ENCODE measurements at regions not wholly inside any gene's neighbourhood (a gene's known extent, or its start where the extent isn't known, plus 50 kb on each side); places are given as distances from the start of the nearest gene placed in this dataset.
"Not testable (repeated sequence)": the region's sequence is repeated elsewhere in the genome, so short reads cannot be mapped to it uniquely, and the experiment has no call there.

GRCh38 chr14:97065305-97066067 lies 268.3 kb downstream of the VRK1 start:
- Histone ChIP-seq H3K4me2 (no peak overlapping the region), H3K27me3 (no peaks in the 10 kb centered on the region), H3K9me3 (no peaks in the 10 kb centered on the region), H3K4me3 (no peak overlapping the region), H3K4me1 (peaks cover 9% of the 10 kb centered on the region; the same call in 1 of the 2 replicates), H3K9ac (no peak overlapping the region), H3K27ac (no peak overlapping the region), H3K36me3 (no peaks in the 10 kb centered on the region), H4K20me1 (no peaks in the 10 kb centered on the region)
- no peak for TF ChIP-seq Cebpa-rat (IDR thresholded peaks at IDR 0.05)

GRCh38 chr14:97066068-97066899 lies 269.1 kb downstream of the VRK1 start:
- no peaks in the 10 kb centered on the region for H3K9me3 ChIP-seq
- H3K4me2 ChIP-seq: no peak overlapping the region
- H3K27ac ChIP-seq: no peak overlapping the region
- no peaks in the 10 kb centered on the region for H3K36me3 ChIP-seq
- H3K27me3 ChIP-seq: no peaks in the 10 kb centered on the region
- no peaks in the 10 kb centered on the region for H4K20me1 ChIP-seq
- no peak for TF ChIP-seq Cebpa-rat (IDR thresholded peaks at IDR 0.05)
- H3K9ac ChIP-seq: no peak overlapping the region
- H3K4me1 ChIP-seq: peaks cover 9% of the 10 kb centered on the region; the same call in 1 of the 2 replicates
- H3K4me3 ChIP-seq: no peak overlapping the region

GRCh38 chr14:97068293-97068692 lies 271.1 kb downstream of the VRK1 start:
- not testable (repeated sequence) for H3K9me3 ChIP-seq, H3K27ac ChIP-seq, H3K36me3 ChIP-seq, H3K4me2 ChIP-seq, H4K20me1 ChIP-seq, H3K4me3 ChIP-seq, H3K27me3 ChIP-seq, H3K9ac ChIP-seq
- H3K4me1 ChIP-seq: peaks cover 17% of the 10 kb centered on the region

GRCh38 chr14:97070259-97070658 lies 273.1 kb downstream of the VRK1 start:
- no peaks in the 10 kb centered on the region for H3K36me3 ChIP-seq
- H3K9me3 ChIP-seq: no peaks in the 10 kb centered on the region
- no peak overlapping the region for H3K9ac ChIP-seq
- H3K27me3 ChIP-seq: no peaks in the 10 kb centered on the region
- H3K4me3 ChIP-seq: no peak overlapping the region
- H3K27ac ChIP-seq: no peak overlapping the region
- no peaks in the 10 kb centered on the region for H4K20me1 ChIP-seq
- peaks cover 36% of the 10 kb centered on the region for H3K4me1 ChIP-seq
- TF ChIP-seq Cebpa-rat (IDR thresholded peaks at IDR 0.05): no peak
- no peak overlapping the region for H3K4me2 ChIP-seq

GRCh38 chr14:97071177-97071576 lies 274.0 kb downstream of the VRK1 start:
- H4K20me1 ChIP-seq: no peaks in the 10 kb centered on the region
- no peak for TF ChIP-seq Cebpa-rat (IDR thresholded peaks at IDR 0.05)

GRCh38 chr14:97073622-97074021 lies 276.4 kb downstream of the VRK1 start:
- peak overlapping the region; percentile 86; the same call in 1 of the 2 replicates for H3K4me2 ChIP-seq
- no peaks in the 10 kb centered on the region for H3K36me3 ChIP-seq
- no peak overlapping the region for H3K9ac ChIP-seq
- H4K20me1 ChIP-seq: no peaks in the 10 kb centered on the region
- H3K4me3 ChIP-seq: no peak overlapping the region
- no peaks in the 10 kb centered on the region for H3K27me3 ChIP-seq
- H3K27ac ChIP-seq: no peak overlapping the region
- no peak for TF ChIP-seq Cebpa-rat (IDR thresholded peaks at IDR 0.05)
- peaks cover 56% of the 10 kb centered on the region for H3K4me1 ChIP-seq
- no peaks in the 10 kb centered on the region for H3K9me3 ChIP-seq

More at GRCh38 chr14:97071177-97071576, 274.0 kb downstream of the VRK1 start:
- H3K9me3 ChIP-seq: no peaks in the 10 kb centered on the region
- no peaks in the 10 kb centered on the region for H3K36me3 ChIP-seq
- H3K9ac ChIP-seq: no peak overlapping the region
- no peaks in the 10 kb centered on the region for H3K27me3 ChIP-seq
- no peak overlapping the region for H3K4me2 ChIP-seq
- no peak overlapping the region for H3K27ac ChIP-seq
- H3K4me1 ChIP-seq: peaks cover 38% of the 10 kb centered on the region
- no peak overlapping the region for H3K4me3 ChIP-seq

GRCh38 chr14:97074456-97074855 lies 277.3 kb downstream of the VRK1 start:
- Histone ChIP-seq H3K36me3 (no peaks in the 10 kb centered on the region), H3K9ac (peak overlapping the region; percentile 60; the same call in 1 of the 2 replicates), H3K4me3 (no peak overlapping the region), H3K9me3 (no peaks in the 10 kb centered on the region), H4K20me1 (no peaks in the 10 kb centered on the region), H3K4me2 (peak overlapping the region; percentile 86), H3K4me1 (peaks cover 56% of the 10 kb centered on the region), H3K27me3 (no peaks in the 10 kb centered on the region), H3K27ac (peak overlapping the region; percentile 54; the same call in 1 of the 2 replicates)
- TF ChIP-seq Cebpa-rat (IDR thresholded peaks at IDR 0.05): no peak

- Histone ChIP-seq H3K4me2 (peak overlapping the region; percentile 86), H3K36me3 (no peaks in the 10 kb centered on the region), H3K27ac (peak overlapping the region; percentile 54; the same call in 1 of the 2 replicates), H3K9me3 (no peaks in the 10 kb centered on the region), H3K9ac (peak overlapping the region; percentile 60; the same call in 1 of the 2 replicates), H3K27me3 (no peaks in the 10 kb centered on the region), H3K4me1 (peaks cover 56% of the 10 kb centered on the region), H4K20me1 (no peaks in the 10 kb centered on the region), H3K4me3 (0 out of 2 replicates have a peak overlapping the region, but pooled peaks have one; percentile 1)
- TF ChIP-seq Cebpa-rat (IDR thresholded peaks at IDR 0.05): no peak
Measured at GRCh38 chr14:97074856-97075255, 277.7 kb downstream of the VRK1 start.

- 0 out of 2 replicates have a peak overlapping the region, but pooled peaks have one; percentile 25 for H3K9ac ChIP-seq
Measured at GRCh38 chr14:97077253-97077653, 280.1 kb downstream of the VRK1 start.

More at GRCh38 chr14:97077253-97077653, 280.1 kb downstream of the VRK1 start:
- no peaks in the 10 kb centered on the region for H3K36me3 ChIP-seq
- no peaks in the 10 kb centered on the region for H3K27me3 ChIP-seq
- no peak for TF ChIP-seq Cebpa-rat (IDR thresholded peaks at IDR 0.05)
- H4K20me1 ChIP-seq: no peaks in the 10 kb centered on the region
- H3K4me3 ChIP-seq: peak overlapping the region; percentile 24; the same call in 1 of the 2 replicates
- peak overlapping the region; percentile 39; the same call in 1 of the 2 replicates for H3K27ac ChIP-seq
- H3K4me2 ChIP-seq: peak overlapping the region; percentile 77
- H3K9me3 ChIP-seq: no peaks in the 10 kb centered on the region
- H3K4me1 ChIP-seq: peaks cover 56% of the 10 kb centered on the region

Measured in BLaER1 (cell line).